ENCODE measurements at regions not wholly inside any gene's neighbourhood (a gene's known extent, or its start where the extent isn't known, plus 50 kb on each side); places are given as distances from the start of the nearest gene placed in this dataset.
"Not testable (repeated sequence)": the region's sequence is repeated elsewhere in the genome, so short reads cannot be mapped to it uniquely, and the experiment has no call there.

DNA sequence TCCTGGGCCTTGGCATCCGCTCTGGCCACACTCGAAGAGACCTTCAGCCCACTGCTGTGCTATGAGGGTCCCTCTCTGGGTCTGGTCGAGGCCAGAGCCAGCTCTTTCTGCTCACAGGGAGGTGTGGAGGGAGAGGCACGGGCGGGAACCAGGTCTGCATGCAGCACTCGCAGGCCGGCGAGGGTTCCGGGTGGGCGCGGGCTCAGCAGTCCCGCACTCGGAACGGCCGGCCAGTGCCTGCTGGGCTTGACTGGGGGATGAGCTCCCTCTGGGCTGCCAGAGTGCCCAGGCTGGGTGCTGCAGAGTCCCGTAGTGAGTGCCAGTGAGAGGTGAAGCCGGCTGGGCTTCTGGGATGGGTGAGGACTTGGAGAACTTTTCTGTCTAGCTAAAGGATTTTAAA is 882.7 kb downstream of the XPNPEP1 start:
- no peak for DNase-seq

GRCh38 chr10:109037978-109038377 is 885.3 kb downstream of the XPNPEP1 start:
- no peak for DNase-seq

DNA sequence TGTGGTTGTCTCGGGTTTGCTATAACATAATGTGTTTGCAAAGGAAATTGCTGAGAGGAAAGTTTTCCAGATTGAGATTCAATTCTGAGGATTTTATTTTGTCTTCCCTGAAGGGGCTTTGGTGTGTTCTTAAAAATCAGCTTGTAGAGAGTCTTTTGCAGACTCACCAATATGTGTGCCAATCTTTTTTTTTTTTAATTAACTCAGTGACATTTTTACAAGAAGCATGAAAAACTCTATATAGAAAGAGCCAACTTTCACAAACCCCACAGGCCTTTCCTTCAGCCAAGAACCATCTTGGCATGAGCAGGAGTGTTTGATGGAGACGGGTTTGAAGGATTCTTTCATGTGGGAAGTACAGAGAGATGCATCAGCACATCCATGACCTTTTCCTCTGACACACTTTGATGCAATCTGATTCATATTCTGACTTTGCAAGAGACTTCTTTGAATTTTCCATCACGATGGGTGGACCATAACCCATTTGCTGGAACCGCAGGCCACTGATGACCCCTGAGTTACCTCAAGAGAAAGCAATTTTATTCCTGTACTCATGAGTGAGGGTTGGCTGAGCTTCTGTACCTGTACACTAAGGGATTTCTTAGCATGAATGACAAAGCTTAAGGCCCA is 892.6 kb downstream of the XPNPEP1 start:
- no peak for DNase-seq

GRCh38 chr10:109029870-109030269 is 893.4 kb downstream of the XPNPEP1 start:
- DNase-seq: no peak

GRCh38 chr10:109027534-109028185 is 895.7 kb downstream of the XPNPEP1 start:
- no peak for DNase-seq

GRCh38 chr10:109025172-109025571 is 898.1 kb downstream of the XPNPEP1 start:
- no peak for DNase-seq

DNA sequence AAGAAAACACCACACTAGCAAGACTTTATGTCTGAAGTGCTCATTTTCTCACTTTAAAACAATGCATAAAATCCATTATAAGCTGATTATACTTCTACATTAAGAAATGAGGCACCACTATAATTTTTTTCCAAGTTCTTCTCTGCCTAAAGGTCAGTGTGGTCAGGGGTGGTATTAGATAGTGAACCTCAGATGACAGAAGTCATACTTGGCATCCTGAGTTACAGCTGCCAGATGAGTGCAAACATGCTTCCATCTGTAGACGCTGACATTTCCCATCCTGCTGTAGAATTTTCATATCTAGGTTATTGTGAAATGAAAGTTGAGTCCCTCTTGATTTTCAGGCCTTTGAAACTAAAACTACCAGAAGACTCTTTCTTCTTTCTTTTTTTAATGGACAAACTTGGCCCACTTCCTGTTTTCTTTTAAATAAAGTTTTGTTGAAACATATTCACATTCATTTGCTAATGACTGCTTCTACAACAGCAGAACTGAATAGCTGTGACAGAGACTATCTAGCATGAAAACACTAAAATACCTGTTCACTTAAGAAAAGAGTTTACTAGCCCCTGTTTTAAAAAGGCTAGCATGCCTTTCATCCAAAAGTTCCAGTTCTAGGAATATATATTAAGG is 900.8 kb downstream of the XPNPEP1 start:
- DNase-seq: no peak

DNA sequence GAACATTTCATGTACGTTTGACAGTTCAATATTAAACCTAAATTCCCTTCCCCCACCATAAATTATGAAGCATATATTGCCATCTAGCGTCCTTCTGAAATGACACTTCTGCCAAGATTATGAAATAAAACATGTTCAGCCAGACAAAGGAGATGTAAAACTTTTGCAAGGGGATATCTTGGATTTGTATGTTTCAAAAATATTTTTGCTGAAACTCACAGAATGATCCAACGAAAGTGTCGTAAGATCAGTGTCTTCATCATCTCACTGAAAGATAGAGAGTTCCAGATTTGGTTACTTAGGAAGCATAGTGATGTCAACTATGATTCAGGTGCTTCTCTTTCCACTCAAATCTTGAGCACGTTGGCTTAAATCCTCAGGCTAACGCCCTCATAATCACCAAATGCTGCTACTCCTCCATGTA is 904.3 kb downstream of the XPNPEP1 start:
- DNase-seq: no peak

GRCh38 chr10:109007514-109007913 is 915.8 kb downstream of the XPNPEP1 start:
- DNase-seq: no peak

DNA sequence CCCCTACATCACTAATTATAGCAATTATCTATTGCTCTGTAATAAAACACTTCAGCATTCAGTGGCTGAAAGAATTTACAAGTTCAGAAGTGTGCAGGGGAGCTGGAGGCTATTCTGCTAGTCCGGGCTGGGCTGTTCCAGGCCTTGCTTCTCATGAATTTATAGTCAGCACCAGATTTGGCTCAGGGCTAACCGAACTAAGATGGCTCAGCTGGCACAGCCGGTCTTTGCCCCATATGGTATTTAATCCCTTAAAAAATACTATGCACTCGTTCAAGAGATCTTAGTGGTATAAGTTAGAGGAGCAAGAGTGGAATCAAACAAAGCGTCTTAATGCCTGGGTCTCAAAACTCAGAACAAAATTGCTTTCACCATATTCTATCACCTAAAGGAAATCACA is 932.9 kb downstream of the XPNPEP1 start:
- no peak for DNase-seq

DNA sequence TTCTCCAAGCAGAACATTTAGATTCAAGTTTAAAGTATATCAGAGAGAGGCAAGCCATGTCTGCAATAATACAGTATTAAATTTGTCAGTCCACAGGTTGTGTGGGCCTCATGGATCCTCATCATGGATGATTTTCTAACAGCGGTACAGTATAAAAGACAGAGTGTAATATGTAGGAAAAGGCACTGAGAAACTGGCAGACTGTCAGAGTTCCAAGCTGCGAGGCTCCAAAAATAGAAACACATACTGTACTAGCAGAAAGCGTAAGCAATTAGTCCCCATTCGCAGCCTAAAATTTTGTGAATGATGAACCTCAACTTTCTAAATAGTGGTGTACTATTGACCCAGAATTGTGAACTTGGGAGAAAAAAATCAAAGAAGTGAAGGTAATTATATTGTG is 933.3 kb downstream of the XPNPEP1 start:
- DNase-seq: no peak

GRCh38 chr10:108982159-108982558 is 941.2 kb downstream of the XPNPEP1 start:
- no peak for DNase-seq

DNA sequence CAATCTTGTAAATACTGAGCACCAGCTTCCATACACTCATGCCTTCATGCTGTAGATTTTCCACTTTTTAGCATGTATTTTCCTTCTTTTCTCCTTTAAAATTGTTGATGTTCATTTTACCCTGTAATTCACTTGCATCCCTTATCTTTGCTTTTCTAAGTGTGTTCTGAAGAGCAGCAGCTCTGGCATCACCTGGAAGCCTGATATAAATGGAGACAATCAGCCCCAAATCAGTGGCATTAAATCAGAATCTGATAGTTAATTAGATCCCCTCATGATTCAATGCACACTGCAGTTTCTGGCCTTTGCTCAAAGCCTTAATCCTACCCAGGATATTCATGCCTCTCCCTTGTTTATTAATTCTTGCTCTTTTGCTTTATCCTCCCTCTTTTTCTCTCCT is 942.4 kb downstream of the XPNPEP1 start:
- DNase-seq: no peak

DNA sequence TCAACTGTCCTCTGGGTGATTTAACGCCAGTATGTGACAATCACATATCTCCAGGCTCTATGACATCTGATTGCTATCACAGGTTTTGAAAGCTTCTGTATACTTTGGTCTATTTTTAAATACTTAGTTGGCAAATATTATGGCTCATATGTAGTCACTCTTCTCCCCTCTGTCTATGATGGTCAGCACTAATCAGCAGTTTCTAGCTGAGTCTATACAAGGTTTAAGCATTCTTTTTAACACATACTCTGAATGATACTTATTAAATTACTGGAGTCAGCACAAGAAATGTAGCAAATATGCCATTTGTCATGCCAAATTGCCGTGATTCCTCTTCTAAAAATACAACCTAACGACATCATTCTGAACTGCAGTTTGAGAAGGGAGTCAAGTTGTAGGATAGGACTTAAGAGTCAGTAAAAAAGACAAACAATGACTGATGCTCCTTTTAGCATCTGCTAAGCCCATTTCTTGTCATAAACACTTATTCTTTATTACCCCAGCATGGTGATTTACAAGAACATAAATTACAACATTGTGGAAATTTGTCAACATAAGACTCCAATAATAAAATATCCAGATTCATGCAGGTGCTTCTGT is 947.8 kb downstream of the XPNPEP1 start:
- no peak for DNase-seq

DNA sequence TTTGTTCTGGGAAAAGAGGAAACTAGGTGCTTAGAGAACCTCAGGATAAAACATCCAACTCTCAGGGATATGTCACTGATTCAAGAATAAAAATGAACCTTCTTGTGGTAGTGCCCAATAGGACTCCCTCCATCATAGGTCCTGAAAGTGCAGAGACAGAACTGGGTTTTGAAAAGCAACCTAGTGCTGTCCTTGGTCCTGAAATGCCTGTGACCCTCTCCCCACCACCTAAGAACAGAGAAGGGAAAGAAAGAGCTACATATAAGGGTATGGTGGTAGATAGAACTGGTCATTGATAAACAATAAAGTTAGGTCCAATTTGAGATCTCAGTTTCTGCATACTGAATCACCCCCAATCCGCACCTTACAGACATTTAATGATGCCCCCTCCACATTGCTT is 953.3 kb downstream of the XPNPEP1 start:
- no peak for DNase-seq

GRCh38 chr10:108966411-108966810 is 956.9 kb downstream of the XPNPEP1 start:
- DNase-seq: no peak

GRCh38 chr10:108966005-108966404 is 957.3 kb downstream of the XPNPEP1 start:
- no peak for DNase-seq

GRCh38 chr10:108962172-108962571 is 961.1 kb downstream of the XPNPEP1 start:
- no peak for DNase-seq

DNA sequence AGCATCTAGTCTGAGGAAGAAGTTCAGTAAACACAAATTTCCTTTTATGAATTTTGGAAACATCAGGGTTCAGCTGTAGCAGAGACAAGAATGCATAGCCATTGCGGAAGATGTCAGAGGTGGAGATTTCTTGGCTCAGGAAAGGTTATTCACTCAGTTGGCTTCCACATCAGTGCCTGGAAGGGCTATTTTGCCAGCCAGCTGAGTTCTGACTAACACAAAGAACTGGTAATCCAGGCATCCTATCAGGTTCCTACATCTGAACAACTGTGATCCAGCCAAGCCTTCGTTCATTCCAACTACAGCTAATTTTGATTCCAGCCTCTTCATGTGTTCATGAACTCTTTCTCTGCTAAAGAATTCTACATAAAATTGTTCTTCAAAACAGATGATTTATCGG is 965.6 kb downstream of the XPNPEP1 start:
- no peak for DNase-seq

DNA sequence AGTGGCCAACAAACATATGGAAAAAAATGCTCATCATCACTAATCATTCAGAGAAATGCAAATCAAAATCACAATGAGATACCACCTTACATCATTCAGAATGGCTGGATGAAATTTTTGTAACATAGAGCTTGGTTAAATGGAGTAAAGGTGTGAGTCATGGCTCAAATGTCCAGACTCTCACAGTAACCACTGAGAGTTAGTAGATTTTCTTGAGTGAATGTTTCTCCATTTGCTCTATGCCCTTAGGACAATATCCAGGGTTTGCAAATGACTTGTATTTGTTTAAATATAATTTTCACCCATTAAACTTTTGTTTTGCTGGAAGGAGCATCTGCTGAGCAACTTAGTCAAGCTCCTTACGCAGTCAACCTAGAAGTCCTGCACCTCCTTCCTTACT is 967.2 kb downstream of the XPNPEP1 start:
- DNase-seq: no peak

DNA sequence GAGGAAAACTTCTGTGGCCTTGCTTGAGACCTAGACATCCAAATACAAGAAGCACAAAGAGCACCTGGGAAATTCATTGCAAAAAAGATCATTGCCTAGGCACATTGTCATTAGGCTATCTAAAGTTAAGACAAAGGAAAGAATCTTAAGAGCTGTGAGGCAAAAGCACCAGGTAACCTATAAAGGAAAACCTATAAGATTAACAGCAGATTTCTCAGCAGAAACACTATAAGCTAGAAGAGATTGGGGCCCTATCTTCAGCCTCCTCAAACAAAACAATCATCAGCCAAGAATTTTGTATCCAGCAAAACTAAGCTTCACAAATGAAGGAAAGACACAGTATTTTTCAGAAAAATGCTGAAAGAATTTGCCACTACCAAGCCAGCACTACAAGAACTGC is 1003.3 kb downstream of the XPNPEP1 start:
- not testable (repeated sequence) for DNase-seq

DNA sequence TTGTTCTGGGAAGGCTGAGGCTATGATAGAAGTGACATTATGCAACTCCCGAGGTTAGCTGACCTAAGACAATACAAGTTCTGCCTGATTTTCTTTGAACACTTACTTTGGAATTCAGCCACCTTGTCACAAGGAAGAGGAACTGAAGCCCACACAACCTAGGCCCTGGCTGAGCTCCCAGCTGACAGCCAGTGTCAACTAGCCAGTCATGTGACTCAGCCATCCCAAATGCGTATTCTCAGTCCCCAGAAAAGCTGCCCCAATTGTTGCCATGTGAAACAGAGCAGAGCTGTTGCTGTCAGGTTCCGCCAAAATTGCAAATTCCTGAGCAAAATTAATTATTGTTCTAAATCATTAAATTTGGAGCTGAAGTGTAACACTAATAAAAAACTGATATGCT is 1010.0 kb downstream of the XPNPEP1 start:
- DNase-seq: no peak

- DNase-seq: peak; percentile 10 to 36
Observed at GRCh38 chr10:108911814-108912541, 1011.3 kb downstream of the XPNPEP1 start.

All from NCI-H1930 (cell line).